BLaER1 (cell line): ENCODE measurements at regions not wholly inside any gene's neighbourhood (a gene's known extent, or its start where the extent isn't known, plus 50 kb on each side); places are given as distances from the start of the nearest gene placed in this dataset.

Experiments
- H3K27ac ChIP-seq: shearing (Covaris generic); formaldehyde crosslinking; 2 replicates; pipeline ENCODE4 v1.8.1; 2022
- H3K27me3 ChIP-seq: shearing (Covaris generic); formaldehyde crosslinking; 2 replicates; pipeline ENCODE4 v1.8.1; 2022
- H3K36me3 ChIP-seq: shearing (Covaris generic); formaldehyde crosslinking; 2 replicates; pipeline ENCODE4 v1.8.1; 2022
- H3K4me1 ChIP-seq: shearing (Covaris generic); formaldehyde crosslinking; 2 replicates; pipeline ENCODE4 v1.8.1; 2022
- H3K4me2 ChIP-seq: shearing (Covaris generic); formaldehyde crosslinking; 2 replicates; pipeline ENCODE4 v1.8.1; 2022
- H3K4me3 ChIP-seq: shearing (Covaris generic); formaldehyde crosslinking; 2 replicates; pipeline ENCODE4 v1.8.1; 2022
- H3K9ac ChIP-seq: shearing (Covaris generic); formaldehyde crosslinking; 2 replicates; pipeline ENCODE4 v1.8.1; 2022
- H3K9me3 ChIP-seq: shearing (Covaris generic); formaldehyde crosslinking; 2 replicates; pipeline ENCODE4 v1.8.1; 2022
- H4K20me1 ChIP-seq: shearing (Covaris generic); formaldehyde crosslinking; 2 replicates; pipeline ENCODE4 v1.8.1; 2022
- Cebpa-rat ChIP-seq: shearing (Covaris generic); IDR thresholded peaks from 2 replicates; pipeline ENCODE4 v1.8.1; 2022

DNA sequence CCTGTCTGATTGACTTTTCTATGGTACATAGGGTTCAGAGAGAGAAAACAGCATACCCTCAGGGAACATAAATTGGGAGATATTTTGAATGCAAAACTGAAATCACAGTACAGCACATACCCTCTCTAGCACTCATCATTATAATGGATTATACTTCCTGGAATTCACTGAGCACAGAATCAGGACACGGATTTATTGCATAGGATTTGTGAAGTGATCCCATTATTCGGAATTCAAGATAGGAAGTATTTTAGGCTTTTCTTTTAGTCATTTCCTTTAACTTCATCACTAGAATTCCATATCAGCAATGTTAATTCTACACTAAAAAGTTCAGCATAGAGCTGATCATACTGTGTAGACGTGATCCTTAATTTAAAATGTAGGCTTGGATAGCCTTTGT is 407.0 kb downstream of the PID1 start:
- Histone ChIP-seq H3K9ac (no peak overlapping the region), H3K9me3 (peaks cover 47% of the 10 kb centered on the region), H4K20me1 (no peaks in the 10 kb centered on the region), H3K4me3 (peak overlapping the region; percentile 32; the same call in 1 of the 2 replicates), H3K27me3 (no peaks in the 10 kb centered on the region), H3K36me3 (peaks cover 13% of the 10 kb centered on the region; the same call in 1 of the 2 replicates), H3K4me1 (peaks cover 44% of the 10 kb centered on the region), H3K4me2 (peak overlapping the region; percentile 68), H3K27ac (peak overlapping the region; percentile 72)
- TF ChIP-seq Cebpa-rat = no peak

DNA sequence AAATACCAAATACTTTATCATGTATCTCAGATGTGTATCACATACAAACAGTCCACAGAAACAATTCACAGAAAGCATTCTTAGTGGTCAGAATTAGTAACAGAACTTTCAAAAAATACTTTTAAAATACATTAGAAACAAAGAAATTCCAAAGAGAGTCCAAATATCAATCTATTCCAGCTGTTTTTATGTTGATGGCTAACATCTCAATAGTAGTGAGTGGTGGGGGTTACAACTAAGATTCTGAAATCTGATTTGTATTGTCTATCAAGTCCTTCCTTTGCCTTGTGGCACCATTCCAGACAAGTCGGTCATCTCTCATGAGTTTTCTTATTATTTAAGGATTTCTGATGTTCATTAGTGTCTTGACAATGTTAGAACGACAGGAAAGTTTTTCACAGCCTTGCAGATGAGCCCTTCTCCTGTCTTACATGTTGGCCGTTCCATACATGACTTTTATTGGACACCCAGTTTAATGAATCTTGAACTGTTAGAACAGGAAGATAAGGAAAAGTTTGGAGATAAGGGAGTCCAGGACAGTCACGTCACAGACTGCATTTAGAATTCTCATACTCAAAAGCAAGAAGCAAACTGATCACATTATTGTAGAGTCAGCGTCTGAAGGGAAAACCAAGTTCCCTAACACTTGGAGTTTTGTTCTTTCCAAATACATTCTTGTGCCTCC is 410.3 kb downstream of the PID1 start:
- Histone ChIP-seq H3K9ac (no peak overlapping the region), H4K20me1 (no peaks in the 10 kb centered on the region), H3K9me3 (peaks cover 19% of the 10 kb centered on the region), H3K4me2 (no peak overlapping the region), H3K27ac (no peak overlapping the region), H3K36me3 (peaks cover 1% of the 10 kb centered on the region; the same call in 1 of the 2 replicates), H3K27me3 (no peaks in the 10 kb centered on the region), H3K4me1 (peaks cover 39% of the 10 kb centered on the region), H3K4me3 (no peak overlapping the region)
- TF ChIP-seq Cebpa-rat = no peak

DNA sequence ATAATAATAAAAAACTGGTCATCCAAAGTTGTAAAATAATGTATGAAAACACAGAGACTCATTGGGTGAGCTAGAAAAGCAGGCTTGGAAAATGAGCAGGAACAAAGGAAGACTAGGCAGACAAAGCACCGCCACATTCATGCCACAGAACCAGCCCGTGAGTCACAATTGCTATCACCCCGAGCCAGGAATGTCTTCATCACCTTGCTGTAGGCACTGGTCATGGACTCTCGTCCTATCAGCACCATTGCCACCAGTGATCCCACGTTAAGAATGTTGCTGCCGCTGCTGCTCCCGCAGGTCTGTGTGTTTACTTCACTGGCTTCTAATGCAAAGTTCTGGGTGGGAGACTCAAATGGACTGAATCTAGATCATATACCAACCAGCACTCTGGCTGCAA is 417.9 kb downstream of the PID1 start:
- Histone ChIP-seq H3K9me3 (no peaks in the 10 kb centered on the region), H3K4me1 (peaks cover 11% of the 10 kb centered on the region), H3K9ac (no peak overlapping the region), H4K20me1 (no peaks in the 10 kb centered on the region), H3K27ac (no peak overlapping the region), H3K4me3 (no peak overlapping the region), H3K36me3 (no peaks in the 10 kb centered on the region), H3K4me2 (no peak overlapping the region), H3K27me3 (no peaks in the 10 kb centered on the region)
- no peak for TF ChIP-seq Cebpa-rat

DNA sequence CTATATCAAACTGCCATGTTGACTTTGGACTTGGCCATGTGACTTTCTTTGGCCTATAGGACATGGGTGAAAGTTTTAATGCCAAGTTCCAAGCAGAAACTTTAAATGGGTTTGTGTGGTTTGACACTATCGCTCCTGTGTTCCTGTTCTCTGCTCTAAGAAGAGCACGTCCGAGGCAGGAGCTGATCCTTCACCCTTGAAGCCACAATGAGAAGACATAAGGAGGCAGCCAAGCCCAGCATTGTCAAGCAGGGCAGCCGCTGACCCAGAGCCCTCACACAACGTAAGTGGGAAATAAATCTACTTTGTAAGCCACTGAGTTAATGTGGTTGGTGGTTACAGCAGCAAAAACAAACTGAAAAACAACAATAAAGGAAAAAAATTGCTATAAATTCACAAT is 422.4 kb downstream of the PID1 start:
- Histone ChIP-seq H3K4me3 (no peak overlapping the region), H3K4me1 (peaks cover 11% of the 10 kb centered on the region), H3K27me3 (no peaks in the 10 kb centered on the region), H3K9me3 (no peaks in the 10 kb centered on the region), H3K27ac (no peak overlapping the region), H3K4me2 (no peak overlapping the region), H3K36me3 (no peaks in the 10 kb centered on the region), H3K9ac (no peak overlapping the region), H4K20me1 (no peaks in the 10 kb centered on the region)
- TF ChIP-seq Cebpa-rat = no peak

DNA sequence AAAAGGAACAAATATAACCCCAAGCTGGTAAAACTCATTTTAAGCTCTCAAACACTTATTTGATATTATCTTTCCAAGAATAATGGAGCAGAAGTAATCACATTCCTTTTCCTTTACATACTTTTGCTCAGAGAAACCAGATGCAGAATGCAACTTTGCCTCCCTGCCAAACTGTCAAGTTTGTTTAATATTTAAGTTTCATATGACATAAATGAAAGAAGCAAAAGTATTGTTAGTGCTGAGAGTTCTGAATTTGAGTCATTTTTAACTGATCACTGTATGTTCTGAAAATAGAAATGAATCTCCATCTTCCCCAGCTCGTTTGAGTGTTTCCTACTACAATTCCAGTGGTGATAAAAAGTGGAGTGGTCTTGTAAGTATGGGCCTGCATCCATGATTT is 423.4 kb downstream of the PID1 start:
- Histone ChIP-seq H3K9ac (no peak overlapping the region), H3K27me3 (no peaks in the 10 kb centered on the region), H4K20me1 (no peaks in the 10 kb centered on the region), H3K4me3 (no peak overlapping the region), H3K27ac (no peak overlapping the region), H3K4me1 (peaks cover 11% of the 10 kb centered on the region), H3K36me3 (no peaks in the 10 kb centered on the region), H3K9me3 (no peaks in the 10 kb centered on the region), H3K4me2 (no peak overlapping the region)
- no peak for TF ChIP-seq Cebpa-rat

DNA sequence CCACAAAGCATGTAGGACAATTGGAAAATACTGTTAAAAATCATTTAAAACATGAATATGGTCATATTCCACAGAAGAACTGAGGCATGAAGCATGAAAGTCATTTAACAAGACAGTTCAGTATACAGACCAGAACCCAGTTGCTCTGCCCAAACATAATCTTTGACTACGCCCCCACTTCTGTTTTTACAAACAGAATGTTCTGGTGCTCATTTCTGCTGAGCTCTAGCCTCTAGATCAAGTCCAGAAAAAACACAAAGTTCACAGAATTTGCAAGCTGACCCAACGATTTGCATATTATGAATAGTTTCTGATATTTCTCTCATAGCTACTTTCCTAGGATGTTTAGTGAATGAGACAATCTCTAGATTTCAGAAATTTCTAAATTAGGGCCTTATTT is 424.9 kb downstream of the PID1 start:
- no peak overlapping the region for H3K9ac ChIP-seq
- TF ChIP-seq Cebpa-rat = no peak
- H3K36me3 ChIP-seq = no peaks in the 10 kb centered on the region
- peaks cover 4% of the 10 kb centered on the region for H3K4me1 ChIP-seq
- H3K27ac ChIP-seq = no peak overlapping the region
- no peak overlapping the region for H3K4me2 ChIP-seq
- no peaks in the 10 kb centered on the region for H3K27me3 ChIP-seq
- H3K9me3 ChIP-seq = no peaks in the 10 kb centered on the region
- no peak overlapping the region for H3K4me3 ChIP-seq
- H4K20me1 ChIP-seq = no peaks in the 10 kb centered on the region

DNA sequence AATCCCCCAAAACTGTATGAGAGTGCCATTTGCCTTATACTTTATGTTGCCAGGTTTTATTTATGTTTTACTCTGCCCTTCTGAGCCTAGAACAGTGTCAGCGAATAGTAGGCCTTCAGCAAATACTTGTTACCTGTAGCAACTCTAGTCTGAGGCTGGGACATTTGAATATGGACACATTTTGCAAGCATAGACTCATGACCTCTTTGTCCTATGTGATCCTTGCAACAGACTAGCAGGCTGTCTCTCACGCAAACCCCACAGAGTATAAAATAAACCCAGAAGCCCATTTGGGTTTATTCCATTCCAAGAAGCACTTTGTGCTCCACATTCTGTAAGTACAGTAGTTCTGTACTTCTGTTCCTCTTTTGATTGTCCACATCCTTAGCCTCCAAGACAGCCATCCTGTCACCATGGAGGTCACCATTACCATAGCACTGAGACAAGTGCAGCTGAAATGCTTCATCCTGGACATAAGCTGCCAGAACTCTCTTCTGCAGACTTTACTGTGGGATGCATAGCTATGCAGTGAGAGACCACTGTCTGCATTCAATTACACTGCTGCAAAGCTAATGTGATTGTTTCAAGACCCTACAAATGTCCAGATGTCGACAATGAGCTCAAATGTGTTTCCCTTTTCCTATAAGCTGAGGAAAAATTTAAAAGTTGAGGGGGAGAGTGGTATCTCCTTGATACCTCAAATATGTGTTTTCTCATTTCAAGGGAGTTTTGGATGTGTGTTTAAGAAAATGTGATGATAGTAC is 425.7 kb downstream of the PID1 start:
- TF ChIP-seq Cebpa-rat = no peak
- Histone ChIP-seq H4K20me1 (no peaks in the 10 kb centered on the region), H3K9me3 (no peaks in the 10 kb centered on the region)

DNA sequence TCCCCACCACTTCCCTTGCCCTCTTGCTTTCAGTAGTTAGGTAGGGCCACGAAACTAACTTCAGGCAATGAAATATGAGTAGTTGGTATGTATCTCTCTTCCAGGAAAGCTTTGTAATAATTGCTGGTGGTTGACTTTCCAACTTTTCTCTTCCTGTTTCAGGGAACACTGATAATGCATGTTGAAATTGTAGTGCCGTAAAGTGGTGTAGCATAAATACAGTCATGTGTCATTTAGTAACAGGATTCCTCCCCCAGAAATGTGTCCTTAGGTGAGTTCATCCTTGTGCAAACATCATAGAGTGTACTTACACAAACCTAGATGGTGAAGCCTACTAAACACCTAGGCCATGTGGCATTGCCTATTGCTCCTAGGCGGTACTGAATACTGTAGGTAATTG is 429.2 kb downstream of the PID1 start:
- no peak overlapping the region for H3K4me3 ChIP-seq
- H3K9ac ChIP-seq = no peak overlapping the region
- H3K9me3 ChIP-seq = no peaks in the 10 kb centered on the region
- no peaks in the 10 kb centered on the region for H3K27me3 ChIP-seq
- no peak overlapping the region for H3K4me2 ChIP-seq
- no peak for TF ChIP-seq Cebpa-rat
- H4K20me1 ChIP-seq = no peaks in the 10 kb centered on the region
- no peak overlapping the region for H3K27ac ChIP-seq
- no peaks in the 10 kb centered on the region for H3K36me3 ChIP-seq
- no peaks in the 10 kb centered on the region for H3K4me1 ChIP-seq

More for the DNA sequence above, 425.7 kb downstream of the PID1 start:
- Histone ChIP-seq H3K27ac (no peak overlapping the region), H3K4me2 (no peak overlapping the region), H3K36me3 (no peaks in the 10 kb centered on the region), H3K9ac (no peak overlapping the region), H3K4me3 (no peak overlapping the region), H3K4me1 (no peaks in the 10 kb centered on the region), H3K27me3 (no peaks in the 10 kb centered on the region)

DNA sequence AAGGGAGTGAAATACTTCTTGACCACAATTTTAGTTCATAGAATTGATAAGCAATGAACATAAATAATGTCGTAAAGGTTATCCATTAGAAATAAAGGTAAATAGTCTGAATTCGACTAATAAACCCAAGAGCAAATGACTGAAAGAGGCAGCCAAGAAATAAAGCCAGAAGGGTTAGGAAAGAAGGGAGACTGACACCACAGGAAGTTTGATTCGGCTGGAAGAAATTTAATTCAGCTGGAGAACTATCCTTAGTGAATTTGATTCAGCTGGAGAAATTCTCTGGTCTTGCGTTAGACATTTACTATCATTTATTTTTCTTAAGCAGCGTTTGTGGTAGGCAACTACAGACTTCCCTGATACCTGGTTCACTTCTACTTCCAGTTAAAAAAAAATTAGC is 429.6 kb downstream of the PID1 start:
- no peak overlapping the region for H3K4me3 ChIP-seq
- H3K27ac ChIP-seq = no peak overlapping the region
- H3K9me3 ChIP-seq = no peaks in the 10 kb centered on the region
- no peak overlapping the region for H3K4me2 ChIP-seq
- H3K36me3 ChIP-seq = no peaks in the 10 kb centered on the region
- H3K9ac ChIP-seq = no peak overlapping the region
- H4K20me1 ChIP-seq = no peaks in the 10 kb centered on the region
- TF ChIP-seq Cebpa-rat = no peak
- no peaks in the 10 kb centered on the region for H3K4me1 ChIP-seq
- no peaks in the 10 kb centered on the region for H3K27me3 ChIP-seq

DNA sequence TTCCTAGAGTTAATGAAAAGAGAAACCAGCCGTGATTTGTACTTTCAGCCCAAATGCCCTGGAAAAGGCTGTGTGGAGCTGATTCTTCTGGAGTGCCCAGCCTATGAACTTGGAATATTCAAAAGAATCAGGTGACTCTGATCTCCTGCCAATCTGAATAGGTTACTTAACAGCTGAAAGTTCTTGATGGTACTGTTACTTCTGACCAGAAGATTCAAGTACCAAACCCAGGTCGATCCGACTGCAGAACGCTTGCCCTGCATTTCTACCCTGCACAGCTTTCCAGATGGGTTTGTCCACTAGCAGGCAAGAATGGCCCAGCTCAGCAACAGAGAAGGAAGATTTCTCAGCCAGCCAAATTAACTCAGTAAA is 430.4 kb downstream of the PID1 start:
- no peak for TF ChIP-seq Cebpa-rat
- H3K9ac ChIP-seq = no peak overlapping the region
- no peaks in the 10 kb centered on the region for H3K36me3 ChIP-seq
- no peak overlapping the region for H3K4me2 ChIP-seq
- no peaks in the 10 kb centered on the region for H3K9me3 ChIP-seq
- H3K27me3 ChIP-seq = no peaks in the 10 kb centered on the region
- H3K4me1 ChIP-seq = no peaks in the 10 kb centered on the region
- H3K4me3 ChIP-seq = no peak overlapping the region
- H4K20me1 ChIP-seq = no peaks in the 10 kb centered on the region
- H3K27ac ChIP-seq = no peak overlapping the region
